ENCODE measurements at regions not wholly inside any gene's neighbourhood (a gene's known extent, or its start where the extent isn't known, plus 50 kb on each side); places are given as distances from the start of the nearest gene placed in this dataset.
"Not testable (repeated sequence)": the region's sequence is repeated elsewhere in the genome, so short reads cannot be mapped to it uniquely, and the experiment has no call there.

GRCh38 chr6:19571176-19571575 lies 266.0 kb upstream of the ID4 start:
- no peaks in the 10 kb centered on the region for H3K4me1 ChIP-seq
- no peaks in the 10 kb centered on the region for H3K27me3 ChIP-seq
- intact Hi-C loops (cut with DNase I) = no loop called here
- no peak overlapping the region for H3K27ac ChIP-seq (replicated peaks in 1 of 4)
- DNase-seq (ENCODE audit: extremely low spot score) = no peak
- no peaks in the 10 kb centered on the region for H3K36me3 ChIP-seq
- no peaks in the 10 kb centered on the region for H3K9me3 ChIP-seq
- TF ChIP-seq, protein P1, sequence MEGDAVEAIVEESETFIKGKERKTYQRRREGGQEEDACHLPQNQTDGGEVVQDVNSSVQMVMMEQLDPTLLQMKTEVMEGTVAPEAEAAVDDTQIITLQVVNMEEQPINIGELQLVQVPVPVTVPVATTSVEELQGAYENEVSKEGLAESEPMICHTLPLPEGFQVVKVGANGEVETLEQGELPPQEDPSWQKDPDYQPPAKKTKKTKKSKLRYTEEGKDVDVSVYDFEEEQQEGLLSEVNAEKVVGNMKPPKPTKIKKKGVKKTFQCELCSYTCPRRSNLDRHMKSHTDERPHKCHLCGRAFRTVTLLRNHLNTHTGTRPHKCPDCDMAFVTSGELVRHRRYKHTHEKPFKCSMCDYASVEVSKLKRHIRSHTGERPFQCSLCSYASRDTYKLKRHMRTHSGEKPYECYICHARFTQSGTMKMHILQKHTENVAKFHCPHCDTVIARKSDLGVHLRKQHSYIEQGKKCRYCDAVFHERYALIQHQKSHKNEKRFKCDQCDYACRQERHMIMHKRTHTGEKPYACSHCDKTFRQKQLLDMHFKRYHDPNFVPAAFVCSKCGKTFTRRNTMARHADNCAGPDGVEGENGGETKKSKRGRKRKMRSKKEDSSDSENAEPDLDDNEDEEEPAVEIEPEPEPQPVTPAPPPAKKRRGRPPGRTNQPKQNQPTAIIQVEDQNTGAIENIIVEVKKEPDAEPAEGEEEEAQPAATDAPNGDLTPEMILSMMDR (IDR thresholded peaks at IDR 0.05) = no peak
- TF ChIP-seq EP300 (IDR thresholded peaks at IDR 0.05) = no peak
- WGBS = 73% methylated on average over 3 of the region's 3 CpGs
- H3K4me3 ChIP-seq = no peak overlapping the region

DNA sequence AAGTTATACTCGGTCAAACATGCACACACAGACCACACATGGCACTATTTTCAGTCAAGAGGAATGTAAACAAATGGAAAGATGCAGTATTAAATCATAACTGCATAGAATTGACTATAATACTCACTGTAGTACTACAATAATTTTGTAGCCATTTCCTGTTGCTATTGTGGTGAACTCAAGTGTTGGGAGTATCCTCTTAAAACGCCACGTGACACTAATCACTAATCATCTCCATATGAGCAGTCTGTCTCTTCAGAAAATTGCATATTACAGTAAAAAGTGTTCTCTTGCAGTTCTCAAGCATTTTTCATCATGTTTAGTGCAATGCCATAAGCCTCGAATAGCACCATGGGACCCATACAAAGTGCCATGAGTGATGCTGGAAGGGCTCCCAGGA lies 258.7 kb upstream of the ID4 start:
- no peak for DNase-seq (ENCODE audit: extremely low spot score)
- peaks cover 0 to 16% (median 0%) of the 10 kb centered on the region in 4 donors for H3K9me3 ChIP-seq
- no peak overlapping the region for H3K4me3 ChIP-seq
- no peaks in the 10 kb centered on the region for H3K36me3 ChIP-seq
- no peaks in the 10 kb centered on the region for H3K4me1 ChIP-seq
- WGBS = 81% methylated on average over 4 of the region's 4 CpGs
- intact Hi-C loops (cut with DNase I) = no loop called here
- H3K27ac ChIP-seq (replicated peaks in 1 of 4) = no peak overlapping the region
- H3K27me3 ChIP-seq = no peaks in the 10 kb centered on the region
- TF ChIP-seq, protein P1 (IDR thresholded peaks at IDR 0.05) = no peak
- no peak for TF ChIP-seq POLR2A (IDR thresholded peaks at IDR 0.05; ENCODE audit: low read depth)
- TF ChIP-seq POLR2AphosphoS5 (IDR thresholded peaks at IDR 0.05) = no peak

- DNase-seq (ENCODE audit: extremely low spot score); intact Hi-C loops (cut with DNase I); H3K9me3 ChIP-seq; H3K27me3 ChIP-seq; H3K4me1 ChIP-seq; H3K4me3 ChIP-seq; H3K27ac ChIP-seq (replicated peaks in 1 of 4); H3K36me3 ChIP-seq: not testable (repeated sequence)
- WGBS = 83% methylated on average over 4 of the region's 4 CpGs
Measured at GRCh38 chr6:19584207-19584606, 253.0 kb upstream of the ID4 start.

- DNase-seq (ENCODE audit: extremely low spot score) = no peak
- Histone ChIP-seq H3K4me1 (no peaks in the 10 kb centered on the region), H3K27ac (replicated peaks in 1 of 4) (no peak overlapping the region), H3K36me3 (no peaks in the 10 kb centered on the region), H3K27me3 (no peaks in the 10 kb centered on the region), H3K4me3 (no peak overlapping the region), H3K9me3 (no peaks in the 10 kb centered on the region)
- TF ChIP-seq POLR2AphosphoS5 (IDR thresholded peaks at IDR 0.05) (no peak), POLR2A (IDR thresholded peaks at IDR 0.05; ENCODE audit: low read depth) (no peak)
- WGBS = 85% methylated on average over 4 of the region's 4 CpGs
- intact Hi-C loops (cut with DNase I) = no loop called here
Measured at GRCh38 chr6:19587238-19587942, 249.8 kb upstream of the ID4 start.

DNA sequence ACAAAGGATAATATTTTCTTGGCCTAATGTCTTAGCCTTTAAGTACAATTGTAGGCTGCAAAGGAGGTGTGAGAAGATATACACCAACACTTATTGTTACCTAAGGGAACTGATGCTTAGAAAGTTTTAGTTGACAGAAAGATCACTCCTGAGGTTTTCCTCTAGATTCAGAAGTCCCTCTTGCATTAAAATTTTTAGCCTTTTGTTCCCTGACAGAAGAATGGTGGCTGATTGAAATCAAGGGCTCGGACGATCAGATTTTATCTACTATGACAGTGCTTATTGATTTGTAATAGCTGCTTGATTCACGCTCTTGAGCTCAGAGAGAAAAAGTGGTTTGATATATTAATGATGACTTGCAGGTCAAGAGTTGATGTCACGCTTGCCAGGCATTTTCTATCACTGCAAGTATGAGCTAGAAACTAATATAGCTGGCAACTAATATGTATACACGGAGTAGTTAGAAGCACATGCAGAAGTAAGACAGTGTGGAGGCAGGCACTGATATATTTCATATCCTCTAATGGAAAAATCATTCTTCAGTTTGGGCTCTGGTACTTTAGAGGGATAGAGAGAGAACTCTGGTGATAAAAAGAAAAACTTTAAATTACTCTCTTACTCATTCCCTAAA lies 246.6 kb upstream of the ID4 start:
- intact Hi-C loops (cut with DNase I) = no loop called here
- DNase-seq (ENCODE audit: extremely low spot score) = no peak
- no peak overlapping the region for H3K27ac ChIP-seq (replicated peaks in 1 of 4)
- no peaks in the 10 kb centered on the region for H3K4me1 ChIP-seq
- H3K4me3 ChIP-seq = no peak overlapping the region
- H3K27me3 ChIP-seq = no peaks in the 10 kb centered on the region
- no peaks in the 10 kb centered on the region for H3K36me3 ChIP-seq
- no peaks in the 10 kb centered on the region for H3K9me3 ChIP-seq
- TF ChIP-seq POLR2AphosphoS5 (IDR thresholded peaks at IDR 0.05) (no peak), POLR2A (IDR thresholded peaks at IDR 0.05; ENCODE audit: low read depth) (no peak), EP300 (IDR thresholded peaks at IDR 0.05) (no peak)
- TF ChIP-seq, protein P1 (IDR thresholded peaks at IDR 0.05) = no peak
- 69% methylated on average over 5 of the region's 5 CpGs for WGBS

Data from esophagus muscularis mucosa (tissue), 4 donors.